GM23248 (cell line): ENCODE measurements at regions not wholly inside any gene's neighbourhood (a gene's known extent, or its start where the extent isn't known, plus 50 kb on each side); places are given as distances from the start of the nearest gene placed in this dataset.

Source experiments
- DNase-seq: peaks from one replicate; pipeline ENCODE4 v3.0.0-alpha.2; 2015
- H2AFZ ChIP-seq: fragments of 200-600 bp; sonication (generic); 2 replicates; pipeline ENCODE4 v1.6.1; 2016; ENCODE audit warnings: antibody characterized with exemption
- H3F3A ChIP-seq: fragments of 200-600 bp; sonication (generic); 2 replicates; pipeline ENCODE4 v1.6.1; 2016; ENCODE audit warnings: mild to moderate bottlenecking, antibody characterized with exemption, mixed run types; ENCODE audit not compliant: insufficient read depth
- H3K27ac ChIP-seq: fragments of 200-600 bp; sonication (generic); 2 replicates; pipeline ENCODE4 v1.5.1; 2016; ENCODE audit warnings: mild to moderate bottlenecking
- H3K27me3 ChIP-seq: fragments of 200-600 bp; sonication (generic); replicated peaks from 2 replicates; pipeline ENCODE4 v1.6.1; 2016; ENCODE audit warnings: mild to moderate bottlenecking; ENCODE audit not compliant: insufficient read depth
- H3K36me3 ChIP-seq: fragments of 200-600 bp; sonication (generic); 2 replicates; pipeline ENCODE4 v1.6.1; 2016; ENCODE audit warnings: low read depth, mild to moderate bottlenecking
- H3K4me1 ChIP-seq: fragments of 200-600 bp; sonication (generic); 2 replicates; pipeline ENCODE4 v1.6.1; 2016; ENCODE audit warnings: mild to moderate bottlenecking; ENCODE audit not compliant: insufficient read depth
- H3K4me2 ChIP-seq: fragments of 200-600 bp; sonication (generic); one replicate; pipeline ENCODE4 v1.6.1; 2016; ENCODE audit warnings: mild to moderate bottlenecking; ENCODE audit not compliant: unreplicated experiment
- H3K4me3 ChIP-seq: fragments of 200-600 bp; sonication (generic); 2 replicates; pipeline ENCODE4 v1.5.1; 2016; ENCODE audit warnings: mild to moderate bottlenecking
- H3K79me2 ChIP-seq: fragments of 200-600 bp; sonication (generic); 2 replicates; pipeline ENCODE4 v1.6.1; 2016; ENCODE audit warnings: mild to moderate bottlenecking; ENCODE audit not compliant: insufficient read depth
- H3K9ac ChIP-seq: fragments of 200-600 bp; sonication (generic); 2 replicates; pipeline ENCODE4 v1.6.1; 2016; ENCODE audit warnings: mild to moderate bottlenecking
- H3K9me2 ChIP-seq: fragments of 200-600 bp; sonication (generic); 2 replicates; pipeline ENCODE4 v1.6.1; 2016; ENCODE audit warnings: mixed run types, mild to moderate bottlenecking, moderate library complexity; ENCODE audit not compliant: insufficient read depth
- H3K9me3 ChIP-seq: fragments of 200-600 bp; sonication (generic); one replicate; pipeline ENCODE4 v1.6.1; 2017; ENCODE audit warnings: low read depth
- H4K20me1 ChIP-seq: fragments of 200-600 bp; sonication (generic); 2 replicates; pipeline ENCODE4 v1.6.0; 2016; ENCODE audit not compliant: insufficient read depth
- EZH2 ChIP-seq: fragments of 200-600 bp; sonication (generic); IDR thresholded peaks from 2 replicates; pipeline ENCODE4 v1.6.1; 2018; ENCODE audit warnings: antibody characterized with exemption, mild to moderate bottlenecking; ENCODE audit not compliant: insufficient read depth, poor library complexity, severe bottlenecking
- EZH2phosphoT487 ChIP-seq: fragments of 200-600 bp; sonication (generic); IDR thresholded peaks from 2 replicates; pipeline ENCODE4 v1.6.1; 2018; ENCODE audit warnings: antibody characterized with exemption, moderate library complexity, mild to moderate bottlenecking, low read depth; ENCODE audit not compliant: insufficient read depth
- WGBS, 2 experiments: methylation state at CpG; one replicate each; pipeline ENCODE4 v1.1.6; 2015 to 2017; ENCODE audit warnings: low lambda C conversion rate in 2 of 2, low coverage in 1 of 2; ENCODE audit errors: missing lambda C conversion rate in 2 of 2; 5-methylcytosine and 5-hydroxymethylcytosine counted together
- in situ Hi-C: fragments of 300-500 bp; cut with MboI; formaldehyde crosslinking; loops from 2 replicates; pipeline ENCODE4 v1.15.0; 2020

GRCh38 chr1:234885601-234886000, 243.0 kb downstream of the TOMM20 start:
- no peak overlapping the region for H3K9ac ChIP-seq
- no peaks in the 10 kb centered on the region for H4K20me1 ChIP-seq
- DNase-seq: no peak
- in situ Hi-C loops: no loop called here
- no peak for TF ChIP-seq EZH2
- TF ChIP-seq EZH2phosphoT487: no peak
- peaks cover 10% of the 10 kb centered on the region for H3K4me1 ChIP-seq
- WGBS, 2 experiments: 60 to 65% methylated on average over 8 of the region's 8 CpGs
- H3K4me3 ChIP-seq: no peak overlapping the region
- H3K27ac ChIP-seq: no peak overlapping the region
- H2AFZ ChIP-seq: no peak overlapping the region
- H3F3A ChIP-seq: no peaks in the 10 kb centered on the region
- H3K9me3 ChIP-seq: no peaks in the 10 kb centered on the region
- H3K9me2 ChIP-seq: no peaks in the 10 kb centered on the region
- H3K36me3 ChIP-seq: no peaks in the 10 kb centered on the region
- no peaks in the 10 kb centered on the region for H3K27me3 ChIP-seq
- no peaks in the 10 kb centered on the region for H3K79me2 ChIP-seq
- no peak overlapping the region for H3K4me2 ChIP-seq

GRCh38 chr1:234884701-234885100, 243.9 kb downstream of the TOMM20 start:
- no peaks in the 10 kb centered on the region for H3K36me3 ChIP-seq
- no peaks in the 10 kb centered on the region for H3K9me2 ChIP-seq
- H2AFZ ChIP-seq: no peak overlapping the region
- H3K4me2 ChIP-seq: no peak overlapping the region
- DNase-seq: no peak
- no peaks in the 10 kb centered on the region for H4K20me1 ChIP-seq
- no peaks in the 10 kb centered on the region for H3K79me2 ChIP-seq
- in situ Hi-C loops: no loop called here
- H3K27me3 ChIP-seq: no peaks in the 10 kb centered on the region
- H3F3A ChIP-seq: no peaks in the 10 kb centered on the region
- no peak overlapping the region for H3K4me3 ChIP-seq
- H3K27ac ChIP-seq: no peak overlapping the region
- H3K9ac ChIP-seq: no peak overlapping the region
- TF ChIP-seq EZH2phosphoT487 (no peak), EZH2 (no peak)
- peaks cover 10% of the 10 kb centered on the region for H3K4me1 ChIP-seq
- no peaks in the 10 kb centered on the region for H3K9me3 ChIP-seq

- no peaks in the 10 kb centered on the region for H3F3A ChIP-seq
Measured at GRCh38 chr1:234884006-234884405, 244.6 kb downstream of the TOMM20 start.

GRCh38 chr1:234882898-234883297, 245.7 kb downstream of the TOMM20 start:
- no peak for DNase-seq

More at GRCh38 chr1:234884006-234884405, 244.6 kb downstream of the TOMM20 start:
- no peaks in the 10 kb centered on the region for H3K9me2 ChIP-seq
- no peaks in the 10 kb centered on the region for H4K20me1 ChIP-seq
- H3K36me3 ChIP-seq: no peaks in the 10 kb centered on the region
- H3K27me3 ChIP-seq: no peaks in the 10 kb centered on the region
- H3K4me3 ChIP-seq: no peak overlapping the region
- in situ Hi-C loops: no loop called here
- H3K9me3 ChIP-seq: no peaks in the 10 kb centered on the region
- no peak overlapping the region for H2AFZ ChIP-seq
- H3K9ac ChIP-seq: no peak overlapping the region
- H3K27ac ChIP-seq: no peak overlapping the region
- TF ChIP-seq EZH2 (no peak), EZH2phosphoT487 (no peak)
- WGBS, 2 experiments: 80 to 85% methylated on average over 6 of the region's 6 CpGs
- no peak for DNase-seq
- no peaks in the 10 kb centered on the region for H3K79me2 ChIP-seq
- peaks cover 10% of the 10 kb centered on the region for H3K4me1 ChIP-seq
- H3K4me2 ChIP-seq: no peak overlapping the region

More at GRCh38 chr1:234882898-234883297, 245.7 kb downstream of the TOMM20 start:
- H3K9me2 ChIP-seq: no peaks in the 10 kb centered on the region
- no peaks in the 10 kb centered on the region for H3K36me3 ChIP-seq
- H3K9me3 ChIP-seq: no peaks in the 10 kb centered on the region
- TF ChIP-seq EZH2phosphoT487 (no peak), EZH2 (no peak)
- H3K4me1 ChIP-seq: peaks cover 10% of the 10 kb centered on the region
- no peak overlapping the region for H3K9ac ChIP-seq
- H4K20me1 ChIP-seq: no peaks in the 10 kb centered on the region
- H3F3A ChIP-seq: no peaks in the 10 kb centered on the region
- no peaks in the 10 kb centered on the region for H3K27me3 ChIP-seq
- 91 to 94% methylated on average over 5 to 6 of the region's 6 CpGs for WGBS, 2 experiments
- H2AFZ ChIP-seq: no peak overlapping the region
- H3K4me3 ChIP-seq: no peak overlapping the region
- in situ Hi-C loops: no loop called here
- H3K4me2 ChIP-seq: no peak overlapping the region
- no peaks in the 10 kb centered on the region for H3K79me2 ChIP-seq
- no peak overlapping the region for H3K27ac ChIP-seq
